Epithelial cell of proximal tubule (primary cell): ENCODE measurements at regions not wholly inside any gene's neighbourhood (a gene's known extent, or its start where the extent isn't known, plus 50 kb on each side); places are given as distances from the start of the nearest gene placed in this dataset.

Experiments used
- DNase-seq: peaks from one replicate; pipeline ENCODE4 v3.0.0-alpha.2; 2011; ENCODE audit warnings: low read depth
- H3K4me3 ChIP-seq: 2 replicates; pipeline ENCODE4 v1.5.1; 2011; ENCODE audit warnings: low read depth, mild to moderate bottlenecking, low read length
- CTCF ChIP-seq: conservative IDR thresholded peaks from 2 replicates; pipeline ENCODE4 v1.5.1; 2012; ENCODE audit warnings: low read depth, mild to moderate bottlenecking, low read length

GRCh38 chr1:91076834-91077233 lies 55.0 kb upstream of the ZNF644 start:
- no peak overlapping the region for H3K4me3 ChIP-seq
- DNase-seq, result no peak
- no peak for TF ChIP-seq CTCF

GRCh38 chr1:91075233-91076135 lies 53.6 kb upstream of the ZNF644 start:
- no peak for TF ChIP-seq CTCF
- DNase-seq, result no peak
- no peak overlapping the region for H3K4me3 ChIP-seq

- no peak overlapping the region for H3K4me3 ChIP-seq
- no peak for TF ChIP-seq CTCF
- DNase-seq, result no peak
These were observed 51.5 kb upstream of the ZNF644 start for GRCh38 chr1:91073299-91073698.

GRCh38 chr1:91071838-91072237 lies 50.0 kb upstream of the ZNF644 start:
- H3K4me3 ChIP-seq, result no peak overlapping the region
- no peak for DNase-seq
- no peak for TF ChIP-seq CTCF
